Right ventricle myocardium inferior (tissue), 1 donor: ENCODE measurements at regions not wholly inside any gene's neighbourhood (a gene's known extent, or its start where the extent isn't known, plus 50 kb on each side); places are given as distances from the start of the nearest gene placed in this dataset.

Experiments used
- ATAC-seq: fragments of 200-7000 bp; cut with Tn5 transposase; one replicate; pipeline ENCODE4 v1.9.1; 2020; ENCODE audit warnings: mild to moderate bottlenecking, moderate library complexity
- DNase-seq: peaks from one replicate; pipeline ENCODE4 v3.0.0; 2021; ENCODE audit errors: missing footprints
- intact Hi-C: fragments of 100-400 bp; cut with DNase I; formaldehyde crosslinking; loops from one replicate; pipeline ENCODE4 v1.11.0; 2022
- donor health status: DM: no; HTN: yes; CAD: no; lungs with severe emphysema.

DNA sequence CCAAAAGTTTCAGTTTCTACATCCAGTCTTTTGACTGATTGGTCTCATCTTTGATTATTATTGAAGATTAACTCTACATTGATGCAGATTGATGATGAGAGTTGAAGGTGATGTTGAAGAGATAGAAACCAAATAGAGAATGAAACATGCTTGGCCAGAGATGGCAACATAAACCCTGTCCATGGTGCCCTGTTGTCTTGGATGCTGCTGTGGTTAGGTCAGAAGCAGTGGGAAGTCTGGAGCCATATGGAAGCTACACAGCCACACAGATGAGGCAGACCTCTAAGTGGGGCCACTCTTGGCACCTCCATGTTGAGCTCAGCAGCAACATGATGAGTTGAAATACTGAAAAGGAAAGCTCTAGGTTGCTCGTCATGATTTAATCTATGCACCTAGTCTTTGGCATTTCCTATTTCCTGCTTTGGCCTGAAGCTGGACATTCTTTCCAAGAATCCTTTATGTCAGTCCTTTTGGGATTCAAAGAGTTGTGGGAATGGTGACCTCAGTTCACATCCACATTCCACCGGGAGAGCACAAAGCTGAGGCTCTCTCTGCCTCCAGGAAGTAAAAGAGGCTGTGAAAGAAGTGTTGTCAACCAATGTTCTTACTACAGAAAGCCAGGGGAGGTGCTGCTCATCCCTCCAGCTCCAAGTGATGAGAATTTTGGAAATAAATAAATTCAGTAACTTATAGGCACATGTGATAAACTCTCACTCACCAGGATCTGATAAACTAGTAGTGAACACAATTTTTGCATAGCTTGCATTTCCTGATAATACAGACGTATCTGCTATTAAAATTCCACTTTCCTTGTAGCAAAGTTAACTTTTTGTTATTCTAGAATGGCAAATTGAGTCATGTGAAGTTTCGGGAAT lies 127.7 kb upstream of the MAF start:
- no peak for DNase-seq
- intact Hi-C loops: no loop called here
- no peak for ATAC-seq

- no peak for DNase-seq
- intact Hi-C loops: no loop called here
- no peak for ATAC-seq
Measured at GRCh38 chr16:79726902-79727301, 126.4 kb upstream of the MAF start.

GRCh38 chr16:79725051-79725450 lies 124.5 kb upstream of the MAF start:
- no peak for DNase-seq
- intact Hi-C loops: no loop called here
- no peak for ATAC-seq

GRCh38 chr16:79723583-79724168 lies 123.1 kb upstream of the MAF start:
- intact Hi-C loops: no loop called here
- ATAC-seq: no peak
- no peak for DNase-seq

DNA sequence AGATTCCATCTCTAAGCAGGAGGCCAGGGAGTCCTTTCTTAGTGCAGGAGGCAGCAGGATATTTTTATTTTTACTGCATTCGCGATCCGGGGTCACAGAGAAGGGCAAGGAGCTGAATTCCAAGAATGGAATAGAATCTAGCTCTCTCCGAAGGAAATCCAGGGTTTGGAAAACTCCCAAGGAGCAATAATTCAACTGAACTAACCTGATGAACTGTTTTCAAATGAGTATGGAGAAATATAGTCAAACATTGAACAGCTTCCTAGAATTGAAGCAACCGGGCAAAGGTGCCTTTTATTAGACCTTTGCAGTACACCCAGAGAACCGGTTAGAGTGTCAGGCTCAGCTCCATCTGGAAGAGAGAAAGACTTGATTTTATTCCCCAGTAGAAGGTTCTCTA lies 120.7 kb upstream of the MAF start:
- intact Hi-C loops: no loop called here
- DNase-seq (no peak), ATAC-seq (no peak)

GRCh38 chr16:79717333-79718137 lies 117.0 kb upstream of the MAF start:
- intact Hi-C loops: no loop called here
- no peak for ATAC-seq
- no peak for DNase-seq

DNA sequence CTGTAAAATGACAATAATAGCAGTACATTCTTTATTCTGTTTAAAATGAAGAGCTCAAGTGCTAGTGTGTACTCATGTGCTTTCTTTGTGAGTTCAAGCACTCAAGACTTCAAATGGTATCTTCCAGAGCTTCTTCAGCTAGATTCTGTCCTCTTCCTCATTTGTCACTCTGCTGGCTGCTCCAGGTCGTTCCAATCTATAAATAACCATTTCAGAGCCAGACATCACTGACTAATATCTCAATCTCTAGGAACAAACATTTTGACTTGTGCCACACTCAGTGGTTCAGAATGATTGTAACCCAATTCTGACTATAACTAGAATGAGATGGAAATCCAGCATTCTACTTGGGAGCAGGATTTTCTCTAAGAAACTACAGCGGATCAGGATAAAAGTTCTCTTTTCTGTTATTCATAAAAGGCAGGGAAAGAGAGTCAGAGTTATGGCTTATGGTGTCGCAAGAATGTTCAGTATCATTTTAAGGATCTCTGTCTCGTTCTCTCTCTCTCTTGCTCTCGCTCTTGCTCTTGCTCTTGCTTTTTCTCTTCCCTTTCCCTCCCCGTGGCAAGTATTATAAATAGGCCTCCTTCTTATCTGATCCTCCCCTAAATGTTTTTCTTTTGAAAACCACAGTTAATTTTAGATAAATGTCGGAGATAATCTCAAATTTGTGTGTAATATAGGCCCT lies 116.3 kb upstream of the MAF start:
- no peak for DNase-seq
- intact Hi-C loops: no loop called here
- no peak for ATAC-seq

DNA sequence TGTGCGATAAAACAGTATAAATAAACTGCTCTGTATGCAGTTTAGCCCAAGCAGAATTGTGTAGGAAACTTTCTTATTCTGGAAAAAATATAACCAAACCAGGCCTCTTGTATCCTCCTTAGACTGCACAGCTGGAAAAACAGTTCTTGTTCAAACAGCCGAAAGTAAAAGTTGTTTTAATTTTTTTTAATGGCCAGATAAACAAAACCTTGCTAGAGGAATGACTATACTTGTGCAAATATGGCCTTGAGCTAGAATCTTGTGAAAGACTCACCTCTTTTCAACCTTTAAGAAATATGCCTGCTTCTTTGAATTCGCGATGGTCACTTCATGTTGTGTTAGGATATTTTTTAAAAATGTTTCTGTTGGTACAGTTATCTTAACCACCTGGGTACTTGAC lies 114.5 kb upstream of the MAF start:
- DNase-seq (no peak), ATAC-seq (no peak)
- intact Hi-C loops: no loop called here

DNA sequence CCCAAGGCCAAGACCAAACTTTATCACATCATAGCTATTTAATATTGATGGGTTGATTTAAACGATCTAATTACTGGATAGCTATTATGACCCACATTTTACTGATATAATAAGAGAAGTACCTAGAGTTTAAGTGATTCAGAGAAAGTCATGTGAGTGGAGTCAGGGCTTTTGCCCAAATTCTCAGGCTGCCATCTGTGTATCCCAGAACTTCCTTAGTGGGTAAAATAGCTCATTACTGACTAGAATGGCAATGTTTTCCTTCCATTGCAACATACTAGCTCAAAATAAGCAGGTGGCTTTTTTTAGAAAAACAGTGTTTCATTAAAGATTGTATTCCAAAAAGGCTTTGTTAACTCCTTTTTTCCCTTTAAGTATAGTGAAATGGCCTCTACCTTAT lies 113.9 kb upstream of the MAF start:
- DNase-seq (no peak), ATAC-seq (no peak)
- intact Hi-C loops: no loop called here

DNA sequence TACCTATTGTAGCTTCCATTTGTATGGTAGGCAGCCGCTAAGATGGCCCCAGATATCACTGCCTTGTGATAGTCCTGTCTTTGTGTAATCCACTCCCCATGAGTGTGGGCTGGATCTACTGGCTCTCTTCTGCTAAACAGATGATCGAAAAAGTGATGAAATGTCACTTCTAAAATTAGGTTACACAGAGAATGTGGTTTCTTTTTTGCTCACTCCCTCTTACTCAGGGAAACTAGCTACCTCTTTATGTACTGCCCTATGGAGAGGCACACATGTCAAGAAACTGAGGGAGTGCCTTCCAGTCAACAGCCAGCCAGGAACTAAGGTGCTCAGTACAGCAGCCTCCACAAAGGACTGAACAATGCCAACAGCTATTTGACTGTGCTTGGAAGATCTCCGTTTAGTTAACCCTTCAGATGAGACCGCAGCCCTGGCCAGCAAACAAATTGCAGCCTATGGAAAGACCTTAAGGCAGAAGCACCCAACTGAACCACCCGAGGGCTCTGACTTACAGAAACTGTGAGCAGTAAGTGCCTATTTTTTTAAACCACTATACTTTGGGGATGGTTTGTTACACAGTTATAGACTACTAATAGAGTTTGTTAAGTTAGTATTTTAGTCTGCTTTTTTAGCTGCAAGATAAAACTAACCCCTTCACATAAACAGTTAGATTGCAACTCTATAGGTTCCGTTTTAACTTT lies 113.2 kb upstream of the MAF start:
- intact Hi-C loops: no loop called here
- ATAC-seq: no peak
- DNase-seq: no peak

GRCh38 chr16:79712276-79712675 lies 111.7 kb upstream of the MAF start:
- intact Hi-C loops: no loop called here
- ATAC-seq (no peak), DNase-seq (no peak)

DNA sequence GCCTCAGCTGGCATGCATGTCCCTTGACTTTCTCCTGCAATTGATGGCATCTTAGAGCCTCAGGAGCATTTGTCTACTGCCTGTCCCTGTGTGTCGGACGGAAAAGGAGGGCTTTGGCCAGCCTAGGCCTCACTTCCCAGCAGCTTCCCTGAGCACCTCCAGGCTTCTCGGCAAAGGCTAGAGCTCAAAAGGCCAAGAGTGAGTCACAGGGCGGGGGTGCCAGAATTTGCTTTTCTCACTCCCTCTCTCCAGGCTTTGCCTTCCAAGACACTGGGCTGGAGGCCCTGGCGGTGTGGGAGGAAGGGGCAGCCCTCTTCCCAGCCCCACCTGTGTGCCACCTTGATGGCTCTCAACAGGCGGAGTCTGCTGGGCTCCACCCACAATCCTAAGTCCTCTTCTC lies 107.3 kb upstream of the MAF start:
- intact Hi-C loops: no loop called here
- ATAC-seq: peak; percentile 97
- DNase-seq: peak; percentile 86

DNA sequence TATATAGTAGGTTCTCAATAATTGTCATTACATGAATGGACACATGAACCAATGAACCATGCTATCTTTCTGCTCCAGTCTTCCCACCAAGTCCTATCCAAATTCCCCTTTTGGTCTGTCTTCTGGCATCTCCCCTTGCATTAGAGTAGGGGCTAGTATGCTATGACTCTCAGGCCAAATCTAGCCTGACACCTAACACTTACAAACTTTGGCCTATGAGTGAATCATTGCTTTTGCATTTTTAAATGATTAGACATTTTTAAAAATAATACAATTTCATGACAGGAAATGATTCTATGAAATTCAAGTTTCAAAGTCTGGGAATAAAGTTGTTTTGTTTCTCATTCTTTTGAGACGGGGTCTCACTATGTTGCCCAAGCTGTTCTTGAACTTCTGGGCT lies 102.5 kb upstream of the MAF start:
- ATAC-seq (no peak), DNase-seq (no peak)
- intact Hi-C loops: no loop called here

- intact Hi-C loops: no loop called here
- DNase-seq (peak; percentile 74), ATAC-seq (peak; percentile 92)
Measured at GRCh38 chr16:79698341-79698753, 97.8 kb upstream of the MAF start.

DNA sequence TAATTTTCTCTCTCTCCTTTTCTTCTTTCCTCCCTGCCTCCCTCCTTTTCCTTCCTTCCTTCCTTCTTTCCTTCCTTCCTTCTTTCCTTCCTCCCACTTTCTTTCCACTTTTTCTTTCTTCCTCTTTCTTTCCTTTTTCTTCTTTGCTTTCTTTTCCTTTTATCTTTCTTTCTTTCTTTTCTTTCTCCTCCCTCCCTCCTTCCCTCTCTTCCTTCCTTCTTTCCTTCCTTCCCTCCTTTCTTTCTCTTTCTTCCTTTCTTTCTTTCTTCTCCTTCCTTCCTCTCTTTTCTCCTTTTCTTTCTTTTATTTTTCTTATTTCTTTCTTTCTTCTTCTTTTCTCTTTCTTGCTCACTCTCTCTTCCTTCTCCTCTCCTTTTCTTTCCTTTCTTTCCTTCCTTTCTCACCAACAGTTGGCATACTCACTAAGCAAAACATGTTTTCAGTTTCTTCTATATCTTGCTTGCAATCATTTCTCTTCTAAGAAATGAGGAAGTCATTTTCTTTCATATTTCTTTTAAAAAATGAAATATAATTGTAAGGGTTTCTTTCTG lies 97.1 kb upstream of the MAF start:
- intact Hi-C loops: no loop called here
- ATAC-seq (no peak), DNase-seq (no peak)

- intact Hi-C loops: no loop called here
- DNase-seq (no peak), ATAC-seq (peak; percentile 13)
Measured at GRCh38 chr16:79691007-79691406, 90.5 kb upstream of the MAF start.

GRCh38 chr16:79690159-79690558 lies 89.6 kb upstream of the MAF start:
- ATAC-seq: peak; percentile 26
- no peak for DNase-seq
- intact Hi-C loops: no loop called here
